Neural cell (in vitro differentiated cells): ENCODE measurements at regions not wholly inside any gene's neighbourhood (a gene's known extent, or its start where the extent isn't known, plus 50 kb on each side); places are given as distances from the start of the nearest gene placed in this dataset.

Experiments
- EP300 ChIP-seq: fragments of 450-650 bp; conservative IDR thresholded peaks from 2 replicates; pipeline ENCODE4 v1.6.1; 2014; ENCODE audit warnings: antibody characterized with exemption, mild to moderate bottlenecking, moderate library complexity; ENCODE audit not compliant: poor library complexity, severe bottlenecking
- EZH2 ChIP-seq: fragments of 200-600, 300-800 bp; shearing (Covaris generic), sonication (generic); IDR thresholded peaks from 2 replicates; pipeline ENCODE4 v1.6.1; 2014; ENCODE audit warnings: antibody characterized with exemption, low read length, borderline replicate concordance, mild to moderate bottlenecking; ENCODE audit not compliant: insufficient read depth, poor library complexity, severe bottlenecking
- MXI1 ChIP-seq: fragments of 450-650 bp; conservative IDR thresholded peaks from 2 replicates; pipeline ENCODE4 v1.6.1; 2014; ENCODE audit warnings: antibody characterized with exemption, mild to moderate bottlenecking; ENCODE audit not compliant: poor library complexity, severe bottlenecking
- POLR2AphosphoS5 ChIP-seq: IDR thresholded peaks from 2 replicates; pipeline ENCODE4 v1.6.1; 2012
- RAD21 ChIP-seq: fragments of 450-650 bp; conservative IDR thresholded peaks from 2 replicates; pipeline ENCODE4 v1.6.1; 2014; ENCODE audit warnings: antibody characterized with exemption, mild to moderate bottlenecking, moderate library complexity
- SMC3 ChIP-seq: fragments of 450-650 bp; conservative IDR thresholded peaks from 2 replicates; pipeline ENCODE4 v1.6.1; 2014; ENCODE audit warnings: antibody characterized with exemption, mild to moderate bottlenecking, moderate library complexity; ENCODE audit not compliant: poor library complexity
- TAF1 ChIP-seq: IDR thresholded peaks from 2 replicates; pipeline ENCODE4 v1.6.1; 2012; ENCODE audit warnings: low read depth
- TF ChIP-seq, protein P1 (sequence below): fragments of 450-650 bp; IDR thresholded peaks from 2 replicates; pipeline ENCODE4 v1.5.1; 2014; ENCODE audit warnings: antibody characterized with exemption, mild to moderate bottlenecking, moderate library complexity; ENCODE audit not compliant: poor library complexity, severe bottlenecking
- TF ChIP-seq, protein P2 (sequence below): IDR thresholded peaks from 2 replicates; pipeline ENCODE4 v1.6.1; 2012; ENCODE audit warnings: borderline replicate concordance

GRCh38 chr3:124636101-124636862, 94.0 kb upstream of the UMPS start:
- TF ChIP-seq, protein P1, sequence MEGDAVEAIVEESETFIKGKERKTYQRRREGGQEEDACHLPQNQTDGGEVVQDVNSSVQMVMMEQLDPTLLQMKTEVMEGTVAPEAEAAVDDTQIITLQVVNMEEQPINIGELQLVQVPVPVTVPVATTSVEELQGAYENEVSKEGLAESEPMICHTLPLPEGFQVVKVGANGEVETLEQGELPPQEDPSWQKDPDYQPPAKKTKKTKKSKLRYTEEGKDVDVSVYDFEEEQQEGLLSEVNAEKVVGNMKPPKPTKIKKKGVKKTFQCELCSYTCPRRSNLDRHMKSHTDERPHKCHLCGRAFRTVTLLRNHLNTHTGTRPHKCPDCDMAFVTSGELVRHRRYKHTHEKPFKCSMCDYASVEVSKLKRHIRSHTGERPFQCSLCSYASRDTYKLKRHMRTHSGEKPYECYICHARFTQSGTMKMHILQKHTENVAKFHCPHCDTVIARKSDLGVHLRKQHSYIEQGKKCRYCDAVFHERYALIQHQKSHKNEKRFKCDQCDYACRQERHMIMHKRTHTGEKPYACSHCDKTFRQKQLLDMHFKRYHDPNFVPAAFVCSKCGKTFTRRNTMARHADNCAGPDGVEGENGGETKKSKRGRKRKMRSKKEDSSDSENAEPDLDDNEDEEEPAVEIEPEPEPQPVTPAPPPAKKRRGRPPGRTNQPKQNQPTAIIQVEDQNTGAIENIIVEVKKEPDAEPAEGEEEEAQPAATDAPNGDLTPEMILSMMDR = no peak
- TF ChIP-seq RAD21 = no peak
- TF ChIP-seq TAF1 = no peak
- no peak for TF ChIP-seq EP300
- TF ChIP-seq POLR2AphosphoS5 = no peak
- no peak for TF ChIP-seq MXI1
- no peak for TF ChIP-seq EZH2
- TF ChIP-seq, protein P2, sequence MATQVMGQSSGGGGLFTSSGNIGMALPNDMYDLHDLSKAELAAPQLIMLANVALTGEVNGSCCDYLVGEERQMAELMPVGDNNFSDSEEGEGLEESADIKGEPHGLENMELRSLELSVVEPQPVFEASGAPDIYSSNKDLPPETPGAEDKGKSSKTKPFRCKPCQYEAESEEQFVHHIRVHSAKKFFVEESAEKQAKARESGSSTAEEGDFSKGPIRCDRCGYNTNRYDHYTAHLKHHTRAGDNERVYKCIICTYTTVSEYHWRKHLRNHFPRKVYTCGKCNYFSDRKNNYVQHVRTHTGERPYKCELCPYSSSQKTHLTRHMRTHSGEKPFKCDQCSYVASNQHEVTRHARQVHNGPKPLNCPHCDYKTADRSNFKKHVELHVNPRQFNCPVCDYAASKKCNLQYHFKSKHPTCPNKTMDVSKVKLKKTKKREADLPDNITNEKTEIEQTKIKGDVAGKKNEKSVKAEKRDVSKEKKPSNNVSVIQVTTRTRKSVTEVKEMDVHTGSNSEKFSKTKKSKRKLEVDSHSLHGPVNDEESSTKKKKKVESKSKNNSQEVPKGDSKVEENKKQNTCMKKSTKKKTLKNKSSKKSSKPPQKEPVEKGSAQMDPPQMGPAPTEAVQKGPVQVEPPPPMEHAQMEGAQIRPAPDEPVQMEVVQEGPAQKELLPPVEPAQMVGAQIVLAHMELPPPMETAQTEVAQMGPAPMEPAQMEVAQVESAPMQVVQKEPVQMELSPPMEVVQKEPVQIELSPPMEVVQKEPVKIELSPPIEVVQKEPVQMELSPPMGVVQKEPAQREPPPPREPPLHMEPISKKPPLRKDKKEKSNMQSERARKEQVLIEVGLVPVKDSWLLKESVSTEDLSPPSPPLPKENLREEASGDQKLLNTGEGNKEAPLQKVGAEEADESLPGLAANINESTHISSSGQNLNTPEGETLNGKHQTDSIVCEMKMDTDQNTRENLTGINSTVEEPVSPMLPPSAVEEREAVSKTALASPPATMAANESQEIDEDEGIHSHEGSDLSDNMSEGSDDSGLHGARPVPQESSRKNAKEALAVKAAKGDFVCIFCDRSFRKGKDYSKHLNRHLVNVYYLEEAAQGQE = no peak
- TF ChIP-seq SMC3 = no peak
